NT2/D1 (cell line): ENCODE measurements at regions not wholly inside any gene's neighbourhood (a gene's known extent, or its start where the extent isn't known, plus 50 kb on each side); places are given as distances from the start of the nearest gene placed in this dataset.

Source experiments
- DNase-seq: peaks from one replicate; pipeline ENCODE4 v3.0.0-alpha.2; 2011; ENCODE audit warnings: low read depth, low spot score
- H3K27me3 ChIP-seq: 2 replicates; pipeline ENCODE4 v1.6.0; 2011; ENCODE audit warnings: mild to moderate bottlenecking; ENCODE audit not compliant: insufficient read length, insufficient read depth
- H3K36me3 ChIP-seq: 2 replicates; pipeline ENCODE4 v1.6.1; 2011; ENCODE audit warnings: mild to moderate bottlenecking, low read length, mixed read lengths; ENCODE audit not compliant: insufficient read depth, insufficient read length
- H3K4me1 ChIP-seq: 2 replicates; pipeline ENCODE4 v1.5.1; 2011; ENCODE audit not compliant: insufficient read depth, insufficient read length
- H3K4me3 ChIP-seq: 2 replicates; pipeline ENCODE4 v1.5.1; 2011; ENCODE audit warnings: low read depth; ENCODE audit not compliant: insufficient read length
- H3K9ac ChIP-seq: 2 replicates; pipeline ENCODE4 v1.6.0; 2011; ENCODE audit warnings: low read depth; ENCODE audit not compliant: insufficient read length
- H3K9me3 ChIP-seq: 2 replicates; pipeline ENCODE4 v1.5.1; 2011; ENCODE audit warnings: mild to moderate bottlenecking, low read length; ENCODE audit not compliant: insufficient read depth
- SUZ12 ChIP-seq: IDR thresholded peaks from 2 replicates; pipeline ENCODE4 v1.6.1; 2011; ENCODE audit not compliant: insufficient read length, insufficient read depth; ENCODE audit errors: extremely low read depth
- YY1 ChIP-seq: IDR thresholded peaks from 2 replicates; pipeline ENCODE4 v1.6.1; 2011; ENCODE audit not compliant: insufficient read length, insufficient read depth
- ZNF274 ChIP-seq: IDR thresholded peaks from 2 replicates; pipeline ENCODE4 v1.6.1; 2011; ENCODE audit warnings: mild to moderate bottlenecking, low read depth, low read length

- Histone ChIP-seq H3K27me3 (no peaks in the 10 kb centered on the region), H3K36me3 (no peaks in the 10 kb centered on the region), H3K9ac (no peak overlapping the region), H3K4me1 (no peaks in the 10 kb centered on the region), H3K4me3 (no peak overlapping the region), H3K9me3 (no peaks in the 10 kb centered on the region)
- no peak for DNase-seq
- TF ChIP-seq YY1, result no peak
- TF ChIP-seq ZNF274, result no peak
- no peak for TF ChIP-seq SUZ12
These were observed 484.5 kb upstream of the ZNF804A start for GRCh38 chr2:184113696-184114403.

- no peaks in the 10 kb centered on the region for H3K4me1 ChIP-seq
- H3K9me3 ChIP-seq, result no peaks in the 10 kb centered on the region
- no peak for DNase-seq
- H3K36me3 ChIP-seq, result no peaks in the 10 kb centered on the region
- H3K4me3 ChIP-seq, result no peak overlapping the region
- no peak overlapping the region for H3K9ac ChIP-seq
- H3K27me3 ChIP-seq, result no peaks in the 10 kb centered on the region
- TF ChIP-seq ZNF274, result no peak
- TF ChIP-seq SUZ12, result no peak
- TF ChIP-seq YY1, result no peak
These were observed 483.9 kb upstream of the ZNF804A start for GRCh38 chr2:184114439-184114838.

- no peaks in the 10 kb centered on the region for H3K4me1 ChIP-seq
- H3K27me3 ChIP-seq, result no peaks in the 10 kb centered on the region
- no peaks in the 10 kb centered on the region for H3K36me3 ChIP-seq
- DNase-seq, result no peak
- no peaks in the 10 kb centered on the region for H3K9me3 ChIP-seq
- TF ChIP-seq SUZ12 (no peak), ZNF274 (no peak), YY1 (no peak)
- H3K4me3 ChIP-seq, result no peak overlapping the region
- H3K9ac ChIP-seq, result no peak overlapping the region
These were observed 478.1 kb upstream of the ZNF804A start for GRCh38 chr2:184119989-184120800.

- no peaks in the 10 kb centered on the region for H3K9me3 ChIP-seq
- DNase-seq, result no peak
These were observed 472.5 kb upstream of the ZNF804A start for GRCh38 chr2:184125867-184126266.

GRCh38 chr2:184129073-184129472, 469.3 kb upstream of the ZNF804A start:
- no peaks in the 10 kb centered on the region for H3K27me3 ChIP-seq
- no peak for DNase-seq
- H3K9ac ChIP-seq, result no peak overlapping the region
- H3K4me3 ChIP-seq, result no peak overlapping the region
- H3K9me3 ChIP-seq, result no peaks in the 10 kb centered on the region
- no peak for TF ChIP-seq YY1
- TF ChIP-seq SUZ12, result no peak
- TF ChIP-seq ZNF274, result no peak
- no peaks in the 10 kb centered on the region for H3K4me1 ChIP-seq
- no peaks in the 10 kb centered on the region for H3K36me3 ChIP-seq

More at GRCh38 chr2:184125867-184126266, 472.5 kb upstream of the ZNF804A start:
- Histone ChIP-seq H3K4me1 (no peaks in the 10 kb centered on the region), H3K9ac (no peak overlapping the region), H3K27me3 (no peaks in the 10 kb centered on the region), H3K36me3 (no peaks in the 10 kb centered on the region), H3K4me3 (no peak overlapping the region)
- no peak for TF ChIP-seq ZNF274
- no peak for TF ChIP-seq YY1
- TF ChIP-seq SUZ12, result no peak

- TF ChIP-seq SUZ12 (no peak), YY1 (no peak), ZNF274 (no peak)
- Histone ChIP-seq H3K27me3 (no peaks in the 10 kb centered on the region), H3K9ac (no peak overlapping the region), H3K4me1 (no peaks in the 10 kb centered on the region), H3K36me3 (no peaks in the 10 kb centered on the region), H3K4me3 (no peak overlapping the region), H3K9me3 (peaks cover 5% of the 10 kb centered on the region)
- DNase-seq, result no peak
These were observed 460.4 kb upstream of the ZNF804A start for GRCh38 chr2:184137955-184138354.

GRCh38 chr2:184141866-184142265, 456.5 kb upstream of the ZNF804A start:
- no peak for DNase-seq
- no peaks in the 10 kb centered on the region for H3K36me3 ChIP-seq
- no peaks in the 10 kb centered on the region for H3K27me3 ChIP-seq
- H3K9ac ChIP-seq, result no peak overlapping the region
- no peaks in the 10 kb centered on the region for H3K4me1 ChIP-seq
- no peaks in the 10 kb centered on the region for H3K9me3 ChIP-seq
- H3K4me3 ChIP-seq, result no peak overlapping the region
- TF ChIP-seq SUZ12 (no peak), ZNF274 (no peak), YY1 (no peak)
